ENCODE measurements at regions not wholly inside any gene's neighbourhood (a gene's known extent, or its start where the extent isn't known, plus 50 kb on each side); places are given as distances from the start of the nearest gene placed in this dataset.

GRCh38 chr14:98074111-98074510 lies 1197.9 kb downstream of the BCL11B start:
- no peak for TF ChIP-seq CTCF (IDR thresholded peaks at IDR 0.05; ENCODE audit: control extremely low read depth, extremely low read depth)
- H3K4me3 ChIP-seq: no peak overlapping the region
- H3K9ac ChIP-seq (ENCODE audit: insufficient read depth in 1 of 2, low read length in 2 of 2): no peak overlapping the region
- H3K4me1 ChIP-seq (ENCODE audit: control insufficient read depth in 5 of 5, insufficient read depth in 5 of 5, low read length in 5 of 5): peaks cover 0 to 12% (median 0%) of the 10 kb centered on the region in 5 donors
- H3K9me3 ChIP-seq (ENCODE audit: control insufficient read depth in 4 of 4, insufficient read depth in 3 of 4, low read length in 3 of 4): peaks cover 0 to 2% (median 0%) of the 10 kb centered on the region in 4 donors
- no peaks in the 10 kb centered on the region for H3K27me3 ChIP-seq (ENCODE audit: control insufficient read depth in 3 of 3, insufficient read depth in 3 of 3, low read length in 2 of 3)
- no peak overlapping the region for H3K27ac ChIP-seq (ENCODE audit: low read depth in 1 of 2, low read length in 1 of 2)
- no peaks in the 10 kb centered on the region for H3K36me3 ChIP-seq (ENCODE audit: control insufficient read depth in 4 of 4, insufficient read depth in 4 of 4, low read length in 4 of 4)
- ATAC-seq (ENCODE audit: insufficient read depth, low FRiP score) (no peak), DNase-seq (no peak)
- WGBS, 2 donors: 94 to 95% methylated on average over 5 of the region's 5 CpGs

- Histone ChIP-seq H3K9ac (ENCODE audit: insufficient read depth in 1 of 2, low read length in 2 of 2) (no peak overlapping the region), H3K36me3 (ENCODE audit: control insufficient read depth in 4 of 4, insufficient read depth in 4 of 4, low read length in 4 of 4) (no peaks in the 10 kb centered on the region), H3K27me3 (ENCODE audit: control insufficient read depth in 3 of 3, insufficient read depth in 3 of 3, low read length in 2 of 3) (no peaks in the 10 kb centered on the region), H3K4me1 (ENCODE audit: control insufficient read depth in 5 of 5, insufficient read depth in 5 of 5, low read length in 5 of 5) (no peaks in the 10 kb centered on the region), H3K9me3 (ENCODE audit: control insufficient read depth in 4 of 4, insufficient read depth in 3 of 4, low read length in 3 of 4) (peaks cover 0 to 2% (median 0%) of the 10 kb centered on the region in 4 donors), H3K4me3 (no peak overlapping the region), H3K27ac (ENCODE audit: low read depth in 1 of 2, low read length in 1 of 2) (no peak overlapping the region)
- ATAC-seq (ENCODE audit: insufficient read depth, low FRiP score) (no peak), DNase-seq (no peak)
- no peak for TF ChIP-seq CTCF (IDR thresholded peaks at IDR 0.05; ENCODE audit: control extremely low read depth, extremely low read depth)
- 74 to 76% methylated on average over 3 of the region's 3 CpGs for WGBS, 2 donors
Measured at GRCh38 chr14:98077176-98077575, 1194.8 kb downstream of the BCL11B start.

DNA sequence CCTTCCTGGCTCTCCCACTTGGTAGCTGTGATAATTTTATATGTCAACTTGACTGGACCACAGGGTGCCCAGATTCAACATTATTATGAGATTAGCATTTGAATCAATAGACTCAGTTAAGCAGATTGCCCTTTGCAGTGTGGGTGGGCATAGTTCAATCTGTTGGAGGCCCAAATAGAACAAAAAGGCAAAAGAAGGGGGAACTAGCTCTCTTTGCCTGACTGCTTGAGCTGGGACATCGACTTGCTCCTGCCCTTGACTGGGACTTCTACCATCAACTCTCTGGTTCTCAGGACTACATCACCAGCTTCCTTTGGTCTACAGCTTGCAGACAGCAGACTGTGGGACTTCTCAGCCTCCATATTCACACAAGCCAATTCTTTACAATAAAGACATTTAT lies 1189.2 kb downstream of the BCL11B start:
- no peak for ATAC-seq (ENCODE audit: insufficient read depth, low FRiP score)
- Histone ChIP-seq H3K9me3 (ENCODE audit: control insufficient read depth in 4 of 4, insufficient read depth in 3 of 4, low read length in 3 of 4) (no peaks in the 10 kb centered on the region), H3K9ac (ENCODE audit: insufficient read depth in 1 of 2, low read length in 2 of 2) (no peak overlapping the region), H3K27ac (ENCODE audit: low read depth in 1 of 2, low read length in 1 of 2) (no peak overlapping the region), H3K4me3 (no peak overlapping the region), H3K36me3 (ENCODE audit: control insufficient read depth in 4 of 4, insufficient read depth in 4 of 4, low read length in 4 of 4) (no peaks in the 10 kb centered on the region), H3K4me1 (ENCODE audit: control insufficient read depth in 5 of 5, insufficient read depth in 5 of 5, low read length in 5 of 5) (no peaks in the 10 kb centered on the region), H3K27me3 (ENCODE audit: control insufficient read depth in 3 of 3, insufficient read depth in 3 of 3, low read length in 2 of 3) (no peaks in the 10 kb centered on the region)
- 69 to 81% methylated on average over 1 of the region's 1 CpG for WGBS, 2 donors
- no peak for TF ChIP-seq CTCF (IDR thresholded peaks at IDR 0.05; ENCODE audit: control extremely low read depth, extremely low read depth)
- DNase-seq: no peak

DNA sequence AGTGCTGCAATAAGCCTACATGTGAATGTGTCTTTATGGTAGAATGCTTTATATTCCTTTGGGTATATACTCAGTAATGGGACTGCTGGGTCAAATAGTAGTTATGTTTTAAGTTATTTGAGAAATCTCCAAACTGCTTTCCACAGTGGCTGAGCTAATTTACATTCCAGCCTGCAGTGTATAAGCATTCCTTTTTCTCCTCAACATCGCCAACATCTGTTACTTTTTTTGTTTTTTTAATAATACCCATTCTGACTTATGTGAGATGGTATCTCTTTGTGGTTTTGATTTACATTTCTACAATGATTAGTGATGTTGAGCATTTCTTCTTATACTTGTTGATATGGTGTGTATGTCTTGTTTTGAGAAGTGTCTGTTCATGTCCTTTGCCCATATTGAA lies 1186.2 kb downstream of the BCL11B start:
- Histone ChIP-seq H3K4me1 (ENCODE audit: control insufficient read depth in 5 of 5, insufficient read depth in 5 of 5, low read length in 5 of 5) (no peaks in the 10 kb centered on the region), H3K27ac (ENCODE audit: low read depth in 1 of 2, low read length in 1 of 2) (no peak overlapping the region), H3K9me3 (ENCODE audit: control insufficient read depth in 4 of 4, insufficient read depth in 3 of 4, low read length in 3 of 4) (no peaks in the 10 kb centered on the region), H3K36me3 (ENCODE audit: control insufficient read depth in 4 of 4, insufficient read depth in 4 of 4, low read length in 4 of 4) (no peaks in the 10 kb centered on the region), H3K4me3 (no peak overlapping the region), H3K27me3 (ENCODE audit: control insufficient read depth in 3 of 3, insufficient read depth in 3 of 3, low read length in 2 of 3) (no peaks in the 10 kb centered on the region), H3K9ac (ENCODE audit: insufficient read depth in 1 of 2, low read length in 2 of 2) (no peak overlapping the region)
- ATAC-seq (ENCODE audit: insufficient read depth, low FRiP score) (no peak), DNase-seq (no peak)
- TF ChIP-seq CTCF (IDR thresholded peaks at IDR 0.05; ENCODE audit: control extremely low read depth, extremely low read depth): no peak
- 87 to 95% methylated on average over 1 of the region's 1 CpG for WGBS, 2 donors

Measured in lung (tissue), 11 donors.